ENCODE measurements at regions not wholly inside any gene's neighbourhood (a gene's known extent, or its start where the extent isn't known, plus 50 kb on each side); places are given as distances from the start of the nearest gene placed in this dataset.
"Not testable (repeated sequence)": the region's sequence is repeated elsewhere in the genome, so short reads cannot be mapped to it uniquely, and the experiment has no call there.

DNA sequence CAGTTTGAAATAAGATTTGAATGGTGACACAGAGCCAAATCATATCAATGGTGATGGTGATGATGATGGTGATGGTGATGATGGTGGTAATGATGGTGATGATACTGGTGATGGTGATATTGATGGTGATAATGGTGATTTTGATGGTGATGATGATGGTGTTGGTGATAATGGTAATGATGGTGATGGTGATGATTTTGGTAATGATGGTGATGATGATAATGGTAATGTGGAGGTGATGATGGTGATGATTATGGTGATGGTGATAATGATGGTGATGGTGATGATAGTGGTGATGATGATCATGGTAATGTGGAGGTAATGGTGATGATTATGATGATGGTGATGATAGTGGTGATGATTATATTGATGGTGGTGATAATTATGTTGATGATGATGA, 311.9 kb upstream of the SFSWAP start:
- DNase-seq: no peak

DNA sequence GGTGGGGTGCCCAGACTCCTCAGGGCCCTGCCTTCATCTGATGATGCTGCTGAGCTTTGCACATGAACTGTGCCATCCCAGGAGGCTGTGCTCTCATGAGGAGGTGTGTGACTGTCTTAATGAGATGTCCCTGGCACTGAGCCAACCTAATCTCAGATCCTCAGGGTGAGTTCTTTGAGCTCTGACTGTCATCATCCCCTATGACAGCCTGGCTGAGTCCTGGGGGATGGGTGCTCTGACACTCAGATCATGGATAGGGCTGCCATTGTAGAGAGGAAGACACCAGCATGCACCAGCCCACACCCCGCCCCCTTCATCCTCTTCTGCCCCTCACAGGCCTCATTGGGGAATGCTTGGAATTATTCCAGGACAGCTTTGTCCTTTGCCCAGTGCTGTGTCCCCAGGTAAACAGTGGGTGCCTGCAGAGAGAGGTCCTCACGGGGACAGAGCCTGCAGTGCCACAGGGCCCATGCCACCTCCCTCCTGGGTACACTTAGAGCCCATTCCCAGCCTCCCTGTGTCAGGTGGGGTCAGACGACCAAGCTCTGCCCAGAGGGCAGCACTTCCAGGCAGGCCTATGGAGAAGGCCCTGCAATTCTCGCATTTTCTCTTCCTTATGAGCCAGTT, 310.1 kb upstream of the SFSWAP start:
- DNase-seq: not testable (repeated sequence)

DNA sequence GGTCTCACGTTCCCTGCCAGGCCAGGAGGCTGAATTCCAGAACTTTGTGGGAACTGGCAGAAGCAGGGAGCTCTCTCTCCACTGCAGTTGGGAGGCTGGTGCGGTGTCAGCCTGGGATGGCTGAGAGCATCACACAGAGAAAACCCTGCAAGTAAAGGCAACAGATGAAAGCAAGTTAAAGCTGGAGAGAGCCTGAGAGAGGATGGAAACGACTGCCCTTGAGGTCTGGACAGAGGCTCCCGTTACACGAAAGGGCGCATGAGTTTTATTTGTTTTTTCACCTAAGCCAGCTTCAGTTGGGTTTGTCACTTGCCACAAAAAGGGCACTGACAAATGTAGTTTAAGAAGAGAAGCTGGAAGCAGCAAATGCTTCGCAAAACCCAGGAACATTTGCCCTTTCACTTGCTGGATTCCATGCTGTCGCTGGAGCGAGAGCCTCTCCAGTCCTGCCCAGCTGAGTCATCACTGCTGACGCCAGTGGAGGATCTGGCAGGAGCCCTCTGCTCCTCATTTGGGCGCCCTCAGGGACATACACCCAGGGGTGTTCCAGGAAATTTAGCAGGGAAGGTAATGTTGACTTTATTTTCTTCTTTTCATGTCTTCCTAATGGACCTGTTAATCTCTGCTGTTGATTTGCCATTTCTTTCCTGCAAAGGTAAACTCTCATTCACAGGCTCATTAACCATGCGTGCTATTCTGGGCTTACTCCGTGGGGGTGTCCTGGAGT, 308.8 kb upstream of the SFSWAP start:
- not testable (repeated sequence) for DNase-seq

DNA sequence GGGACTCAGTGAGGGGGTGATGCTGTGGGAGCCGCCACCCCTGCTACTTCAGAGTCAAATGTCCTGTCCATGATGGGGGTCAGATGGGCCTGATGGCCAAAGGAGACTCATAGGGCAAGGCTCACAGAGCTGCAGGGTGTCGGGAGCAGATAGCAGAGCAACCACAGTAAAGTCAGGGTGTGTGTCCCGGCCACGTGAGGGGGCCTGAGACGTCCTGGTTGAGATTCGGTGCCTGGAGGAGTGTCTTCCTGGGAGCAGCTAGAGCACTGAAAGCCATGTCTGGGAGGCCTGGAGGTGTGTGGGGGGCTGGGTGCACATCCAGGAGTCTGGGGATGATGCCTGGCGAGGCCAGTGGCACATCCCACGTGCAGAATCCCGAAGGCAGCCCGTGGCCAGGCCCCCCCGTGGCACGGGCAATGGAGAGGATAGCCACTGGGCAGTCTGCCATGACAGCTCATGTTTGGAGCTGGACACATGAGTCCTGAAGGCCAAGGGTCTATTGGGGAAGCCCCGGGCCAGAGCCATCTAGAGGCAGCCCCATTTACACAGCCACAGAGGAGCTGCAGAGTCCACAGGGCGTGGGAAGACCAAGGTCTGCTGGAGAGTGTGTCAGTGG, 308.0 kb upstream of the SFSWAP start:
- DNase-seq: no peak

DNA sequence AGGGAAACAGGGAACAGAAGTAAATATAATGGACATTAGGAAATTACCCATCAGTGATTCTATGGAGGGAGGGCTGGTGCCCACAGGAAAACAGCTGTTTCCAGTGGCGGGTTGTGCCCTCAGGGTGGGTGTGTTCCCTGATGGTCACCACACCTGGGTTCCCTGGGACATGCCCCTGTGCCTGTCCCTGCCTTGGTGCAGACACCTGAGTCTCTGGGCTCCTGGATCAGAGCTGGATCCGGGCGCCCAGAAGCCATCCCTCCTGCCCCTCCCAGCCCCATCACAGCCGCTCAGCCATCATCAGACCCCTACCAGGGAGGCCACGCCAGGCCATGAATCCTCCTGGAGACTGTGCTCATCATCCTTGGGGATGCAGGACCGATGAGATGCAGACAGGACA, 307.2 kb upstream of the SFSWAP start:
- no peak for DNase-seq

DNA sequence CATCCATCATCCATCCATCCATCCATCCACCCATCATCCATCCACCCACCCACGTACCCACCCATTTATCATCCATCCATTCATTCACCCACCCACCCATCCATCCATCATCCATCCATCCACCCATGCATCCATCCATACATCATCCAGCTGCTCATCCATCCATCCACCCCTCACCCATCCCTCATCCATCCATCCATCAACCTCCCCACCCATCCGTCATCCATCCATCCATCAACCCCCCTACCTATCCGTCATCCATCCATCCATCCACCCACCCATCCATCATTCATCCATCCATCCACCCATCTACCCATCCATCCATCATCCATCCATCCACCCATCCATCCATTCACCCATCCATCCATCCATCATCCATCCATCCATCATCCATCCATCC, 306.2 kb upstream of the SFSWAP start:
- DNase-seq: no peak

DNA sequence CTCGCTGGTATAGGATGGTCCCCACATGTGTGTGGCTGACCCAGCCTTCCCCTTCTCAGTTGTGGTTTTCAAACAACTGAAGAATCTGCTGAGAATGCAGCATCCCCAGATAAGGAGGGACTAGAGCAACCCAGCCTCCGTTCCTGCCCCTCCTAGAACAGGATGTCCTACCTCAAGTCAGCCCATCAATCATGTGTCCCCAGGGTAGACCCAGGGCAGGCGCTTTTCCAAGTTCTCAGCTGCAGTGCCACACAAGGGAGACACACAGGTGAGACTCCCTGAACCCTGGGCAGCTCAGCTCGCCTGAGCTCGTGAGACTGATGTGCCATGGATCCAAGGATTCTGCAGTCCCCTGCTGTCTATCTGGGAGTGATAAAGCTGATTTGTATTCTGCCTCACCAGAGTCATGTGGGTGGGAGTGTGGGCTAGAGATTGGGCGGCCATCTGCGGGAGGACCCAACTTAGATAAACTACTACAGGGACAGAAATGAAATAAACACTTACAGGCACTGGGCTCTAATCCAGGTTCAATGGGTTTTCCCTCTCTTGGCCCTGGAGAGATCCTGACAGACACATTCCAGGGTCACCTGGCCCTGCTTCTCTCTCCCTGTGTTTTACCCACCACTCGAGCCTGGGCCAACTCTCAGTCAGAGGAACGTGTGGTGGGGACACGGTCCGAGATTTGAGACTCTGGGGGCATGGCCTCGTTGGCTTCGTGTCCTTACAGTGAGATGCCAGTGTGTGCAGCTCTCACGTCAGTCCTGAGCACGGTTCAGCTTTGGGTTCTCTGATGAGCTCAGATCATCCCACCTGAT, 303.5 kb upstream of the SFSWAP start:
- DNase-seq: no peak

DNA sequence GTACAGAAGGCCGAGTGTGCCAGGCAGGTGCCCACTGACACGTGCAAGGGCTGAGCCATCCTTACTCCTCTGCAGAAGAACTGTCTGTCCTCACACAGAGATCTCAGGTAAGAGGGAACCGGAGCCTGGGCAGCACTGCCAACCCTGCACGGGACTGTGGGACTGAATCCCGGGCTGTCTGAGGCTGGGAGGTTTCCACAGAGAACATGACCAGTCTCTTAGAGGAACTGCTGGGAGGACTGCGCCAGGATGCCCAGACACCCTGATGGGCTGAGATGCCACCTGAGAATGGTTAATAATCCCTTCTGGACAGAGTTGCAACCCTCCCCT, 302.9 kb upstream of the SFSWAP start:
- no peak for DNase-seq

DNA sequence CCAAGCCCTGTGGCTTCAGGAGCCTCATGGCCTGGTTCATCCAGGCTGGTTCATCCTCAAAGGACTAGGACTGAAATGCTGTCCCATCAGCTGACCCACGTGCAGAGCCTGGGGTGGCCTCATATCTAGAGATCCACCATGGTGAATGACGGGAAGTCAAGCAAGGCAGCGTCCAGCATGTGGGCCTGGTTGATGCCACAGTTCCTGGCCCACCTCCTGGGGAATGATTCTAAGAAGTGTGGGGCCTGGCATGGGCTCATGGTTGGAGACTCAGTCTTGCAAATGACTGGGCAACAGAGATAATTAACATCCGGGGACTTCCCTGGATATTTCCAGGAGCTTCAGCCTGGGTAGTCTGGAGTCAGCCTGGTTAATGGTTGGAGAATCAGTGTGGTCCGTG, 302.4 kb upstream of the SFSWAP start:
- DNase-seq: no peak

DNA sequence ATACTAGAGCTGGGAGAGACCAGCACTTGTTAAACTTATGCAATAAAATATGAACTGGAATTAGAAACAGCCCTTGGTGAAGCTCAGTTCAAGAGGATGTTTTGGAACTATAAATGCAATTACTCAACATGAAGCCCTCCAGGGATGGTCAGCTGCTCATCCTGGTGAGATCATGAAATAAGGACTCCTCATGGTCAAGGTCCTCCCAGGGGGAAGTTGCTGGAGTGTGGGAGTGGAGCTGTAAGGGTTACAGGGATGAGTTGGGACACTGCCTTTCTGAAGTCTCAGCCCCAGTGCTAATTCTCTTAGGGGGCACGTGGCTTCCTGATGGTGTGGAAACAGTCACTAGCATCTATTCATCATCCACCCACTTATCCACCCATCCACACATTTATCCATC, 301.7 kb upstream of the SFSWAP start:
- DNase-seq: no peak

DNA sequence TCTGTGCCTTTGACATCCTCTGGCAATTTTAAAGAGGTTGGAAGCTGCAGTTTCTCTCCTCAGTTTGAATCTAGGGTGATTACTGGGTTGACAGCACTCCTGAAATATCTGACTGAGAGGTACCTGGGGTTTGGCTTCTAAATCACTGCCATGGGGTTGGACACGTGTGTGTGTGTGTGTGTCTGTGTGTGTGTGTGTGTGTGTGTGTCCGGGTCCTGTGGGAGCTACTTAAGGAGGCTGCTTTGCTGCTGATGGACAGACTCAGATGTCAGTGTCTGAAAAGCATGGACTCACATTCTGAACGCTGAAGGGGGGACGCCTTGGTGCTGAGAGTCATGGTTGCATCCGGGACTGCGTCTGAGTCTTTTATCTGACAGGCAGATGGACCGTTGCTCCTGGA, 299.1 kb upstream of the SFSWAP start:
- DNase-seq: not testable (repeated sequence)

DNA sequence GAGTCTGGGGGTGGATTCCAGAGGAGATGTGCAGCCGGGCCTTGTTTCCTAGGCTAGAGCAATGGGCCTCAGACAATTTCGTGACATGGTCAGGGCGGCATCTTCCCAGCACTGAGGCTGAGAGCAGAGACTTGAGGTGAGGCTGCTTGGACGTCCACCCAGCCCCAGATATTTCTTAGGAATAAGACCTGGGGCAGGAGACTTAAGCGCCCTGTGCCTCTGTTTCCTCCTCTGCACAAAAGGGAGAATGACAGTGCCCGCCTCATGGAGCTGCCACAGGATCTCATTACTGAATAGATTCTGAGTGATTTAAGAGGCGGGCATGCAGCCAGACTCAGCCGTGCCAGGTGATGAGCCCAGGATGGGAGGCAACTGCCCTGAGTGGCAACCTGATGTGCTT, 297.9 kb upstream of the SFSWAP start:
- DNase-seq: no peak

DNA sequence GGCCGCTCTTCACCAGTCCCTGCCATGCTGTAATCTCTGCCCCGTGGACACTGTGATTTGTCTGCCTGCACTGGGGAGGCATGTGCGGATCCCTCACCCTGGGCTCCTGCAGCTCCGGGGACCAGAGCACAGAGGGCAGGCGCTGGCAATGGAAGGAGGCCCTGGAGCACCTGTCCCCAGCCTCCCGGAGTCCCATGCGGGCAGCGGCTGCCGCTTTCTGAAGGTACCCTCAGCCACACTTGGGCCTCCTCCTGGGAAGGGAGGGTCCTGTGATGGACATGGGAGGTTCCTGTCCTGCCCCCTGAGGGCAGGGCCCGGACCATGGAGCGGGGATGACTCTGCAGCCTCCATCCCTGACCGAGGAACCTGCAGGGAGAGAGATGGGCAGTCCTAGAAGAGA, 297.4 kb upstream of the SFSWAP start:
- DNase-seq: no peak

DNA sequence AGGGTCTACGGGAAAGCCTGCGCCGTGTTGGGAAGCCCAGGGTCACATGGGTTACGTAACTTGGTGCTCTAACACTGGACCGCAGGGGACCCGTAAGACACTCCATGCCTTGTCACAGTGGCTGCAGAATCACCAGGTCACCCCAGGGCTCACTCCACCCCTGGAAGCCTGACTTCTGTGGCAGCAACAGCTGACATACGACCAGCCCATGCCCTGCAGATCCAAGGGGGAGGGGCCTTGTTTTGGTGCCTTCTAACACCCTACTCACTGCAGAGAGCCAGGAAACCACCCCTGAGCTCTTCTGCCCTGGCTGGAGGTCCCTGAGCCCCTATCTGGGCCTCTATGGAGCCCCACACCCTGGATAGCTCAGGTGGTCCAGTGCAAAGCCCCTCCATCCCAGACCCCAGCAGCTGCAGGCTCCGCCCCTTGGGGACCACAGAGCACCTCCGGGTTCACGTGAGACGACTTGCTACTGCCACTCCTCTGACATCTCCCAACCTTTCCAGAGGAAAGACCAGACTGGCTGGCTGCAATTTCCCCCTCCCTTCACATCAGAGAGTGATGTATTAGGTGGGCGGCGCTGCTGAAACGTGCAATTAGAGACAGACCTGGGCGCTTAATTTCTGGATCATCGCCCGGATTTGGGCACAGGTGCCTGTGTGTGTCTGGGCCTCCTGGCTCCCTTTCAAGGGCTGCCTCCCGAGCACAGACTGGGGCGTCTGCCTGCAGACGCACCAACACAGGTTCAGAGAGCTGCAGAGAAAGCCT, 296.6 kb upstream of the SFSWAP start:
- not testable (repeated sequence) for DNase-seq

DNA sequence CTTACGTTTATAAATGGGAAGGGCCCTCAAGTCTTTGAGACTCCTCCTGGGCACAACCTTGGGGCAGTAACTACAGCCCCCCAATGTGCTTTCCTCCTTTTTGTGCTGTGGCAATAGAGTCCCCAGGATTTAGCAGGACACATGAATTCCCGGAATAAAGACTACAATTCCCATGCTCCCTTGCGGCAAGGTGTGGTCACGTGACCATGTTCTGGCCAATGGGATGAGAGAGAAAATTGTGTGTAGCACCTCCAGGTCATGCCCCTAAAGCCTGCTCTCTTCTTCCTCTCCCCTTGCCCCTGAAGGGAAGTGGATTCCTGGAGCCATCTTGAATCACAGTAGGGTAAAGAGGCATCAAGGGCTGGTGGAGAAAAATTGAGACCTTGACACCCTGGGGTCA, 295.1 kb upstream of the SFSWAP start:
- no peak for DNase-seq

DNA sequence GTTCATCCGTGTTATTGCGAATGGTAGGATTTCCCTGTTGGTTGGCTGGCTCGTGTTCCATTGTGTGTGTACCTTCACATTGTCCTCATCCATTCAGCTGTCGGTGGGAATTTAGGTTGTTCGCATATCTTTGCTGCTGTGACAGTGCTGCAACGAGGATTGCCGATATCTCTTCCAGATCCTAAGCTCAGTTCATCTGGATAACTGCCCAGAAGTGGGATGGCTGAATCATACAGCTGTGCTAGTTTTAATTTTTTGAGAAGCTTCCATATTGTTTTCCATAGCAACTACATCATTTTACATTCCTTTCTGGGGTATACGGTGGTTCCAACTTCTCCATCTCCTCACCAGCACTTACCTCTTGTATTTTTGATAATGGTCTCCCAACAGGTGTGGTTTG, 292.8 kb upstream of the SFSWAP start:
- no peak for DNase-seq

DNA sequence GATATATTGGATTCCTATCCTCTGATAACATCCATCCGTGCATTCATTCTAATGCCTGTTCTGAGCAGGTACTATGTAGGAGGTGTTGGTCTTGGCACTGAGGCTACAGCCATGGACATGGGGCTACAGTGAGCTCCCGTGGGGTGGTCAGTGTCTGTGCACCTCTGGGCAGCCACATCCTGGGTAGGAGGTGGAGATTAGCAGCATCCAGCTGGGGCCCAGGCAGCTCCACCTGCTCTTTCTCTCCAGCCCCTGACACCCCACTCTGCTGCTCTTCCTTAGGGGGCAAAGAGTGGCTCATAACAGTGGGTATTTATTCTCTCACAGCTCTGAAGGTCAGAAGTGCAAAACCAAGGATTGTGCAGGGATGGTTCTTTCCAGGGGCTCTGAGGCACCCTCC, 292.0 kb upstream of the SFSWAP start:
- DNase-seq: no peak

DNA sequence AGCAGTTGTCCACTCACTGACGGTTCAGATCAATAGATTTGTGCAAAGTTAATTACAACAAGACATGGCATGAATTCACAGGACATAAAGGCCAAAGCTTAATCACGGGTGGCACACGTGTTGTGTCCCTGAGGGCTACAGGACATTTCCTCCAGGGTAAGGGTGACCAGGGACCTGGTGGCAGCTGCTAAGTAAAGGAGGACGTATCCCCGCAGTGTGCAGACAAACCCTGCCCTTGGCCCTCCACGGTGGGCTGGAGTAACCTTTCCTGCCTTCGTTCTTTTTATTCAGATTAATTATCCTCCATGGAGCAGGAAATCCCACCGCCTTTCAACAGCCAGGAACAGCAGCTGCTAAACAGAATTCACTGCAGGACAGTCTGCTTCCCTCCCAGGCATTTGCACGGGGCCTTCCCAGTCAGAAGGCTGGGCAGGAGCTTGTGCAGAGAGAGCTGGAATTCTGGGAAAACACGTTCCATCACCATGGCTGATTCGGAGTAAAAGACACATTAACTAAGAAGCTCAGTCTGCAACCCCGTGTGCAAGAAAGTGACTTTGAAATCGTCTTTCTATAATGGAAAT, 289.9 kb upstream of the SFSWAP start:
- no peak for DNase-seq

DNA sequence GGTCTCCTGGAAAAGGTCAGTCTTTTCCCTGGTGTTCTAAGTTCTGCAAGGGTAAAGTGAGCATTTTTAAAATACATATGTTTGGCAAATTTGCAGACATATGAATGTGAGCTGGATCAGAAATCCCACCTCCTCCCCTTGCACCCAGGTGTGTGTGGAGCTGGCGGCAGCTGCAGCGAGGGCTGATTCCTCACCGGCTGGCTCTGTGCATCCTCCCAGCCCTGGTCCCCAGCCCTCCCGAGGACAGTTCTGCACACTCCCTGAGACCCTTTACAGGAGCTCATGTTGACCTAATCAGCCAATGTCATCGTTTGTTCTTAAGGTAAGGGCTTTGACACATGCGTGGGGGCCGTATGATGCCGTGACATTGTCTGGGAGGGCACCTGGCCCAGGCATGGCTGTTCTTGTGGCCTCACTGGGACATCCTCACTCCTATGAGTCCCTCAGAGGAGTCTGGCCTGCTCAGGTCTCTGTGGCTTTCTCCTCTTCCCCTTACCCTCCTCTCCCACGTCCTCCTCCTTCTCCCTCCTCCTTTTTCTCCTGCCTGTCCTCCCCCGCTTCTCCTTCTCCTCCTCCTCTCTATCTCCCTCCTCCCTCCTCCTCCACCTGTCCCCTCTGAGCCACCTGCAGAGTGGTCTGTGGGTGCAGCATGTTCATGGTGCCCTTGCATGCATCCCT, 289.2 kb upstream of the SFSWAP start:
- DNase-seq: no peak

DNA sequence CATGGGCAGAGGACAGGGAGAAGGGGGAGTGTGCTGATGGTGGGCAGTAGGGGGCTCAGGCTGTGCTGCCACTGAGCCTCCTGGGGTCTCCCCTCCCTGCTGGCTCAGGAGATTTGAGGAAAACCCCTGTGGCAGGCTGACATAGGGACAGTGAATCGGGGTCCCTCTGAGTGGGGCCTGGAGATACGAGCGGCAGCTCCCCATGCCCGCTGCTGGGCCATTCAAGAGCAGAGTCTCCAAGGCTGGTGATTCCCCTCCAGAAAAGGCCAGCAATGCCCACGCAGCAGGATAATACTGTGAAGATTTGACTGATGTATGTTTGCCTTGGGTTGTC, 288.7 kb upstream of the SFSWAP start:
- no peak for DNase-seq

DNA sequence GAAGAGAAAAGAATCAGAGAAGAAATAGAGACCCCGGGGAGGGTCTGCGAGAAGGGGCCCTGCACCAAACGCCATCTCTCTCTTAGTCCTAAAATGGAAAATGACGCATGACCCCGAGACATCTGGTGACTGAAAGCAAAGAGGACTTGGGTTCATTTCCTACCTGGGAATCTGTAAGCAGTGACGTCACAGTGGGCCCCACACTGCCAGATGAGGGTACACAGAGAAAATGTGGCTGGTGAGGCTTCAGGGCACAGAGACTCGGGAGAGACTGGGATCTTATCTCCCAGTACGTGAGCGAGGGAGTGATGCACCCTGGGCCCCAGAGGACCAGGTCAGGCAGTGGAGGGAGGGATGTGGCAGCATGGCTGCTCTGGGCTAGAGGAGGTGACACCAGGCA, 288.1 kb upstream of the SFSWAP start:
- DNase-seq: no peak

DNA sequence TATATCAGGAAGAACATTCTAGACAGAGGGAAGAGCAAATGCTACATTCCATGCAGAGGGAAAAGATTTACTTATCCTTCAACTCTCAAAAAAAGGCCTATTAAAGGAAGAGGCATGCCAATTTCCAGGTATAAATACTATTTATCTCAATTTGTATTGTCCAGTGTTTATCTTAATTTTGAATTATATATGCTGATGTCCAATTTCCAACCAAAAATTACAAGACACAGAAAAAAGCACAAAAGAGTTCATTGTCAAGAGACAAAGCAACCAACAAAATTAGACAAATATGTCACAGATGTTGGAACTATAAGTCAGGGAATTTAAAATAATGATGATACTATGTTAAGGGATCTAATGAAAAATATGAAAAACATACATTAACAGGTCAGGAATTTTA, 286.6 kb upstream of the SFSWAP start:
- DNase-seq: no peak

All from stimulated activated CD4-positive, alpha-beta T cell treated with anti-CD3 and anti-CD28 coated beads, Interleukin-12 subunit alpha, Interleukin-12 subunit beta, amount 100 ng/mL, for 4 hours (primary cell).